Neuron (in vitro differentiated cells): ENCODE measurements at regions not wholly inside any gene's neighbourhood (a gene's known extent, or its start where the extent isn't known, plus 50 kb on each side); places are given as distances from the start of the nearest gene placed in this dataset.

Experiments used
- H2AFZ ChIP-seq: one replicate; pipeline ENCODE4 v1.6.1; 2013; ENCODE audit warnings: low read depth, mild to moderate bottlenecking, inconsistent platforms, low read length, moderate library complexity
- H3K27me3 ChIP-seq: one replicate; pipeline ENCODE4 v1.6.1; 2013; ENCODE audit warnings: low read length; ENCODE audit not compliant: insufficient read depth
- H3K36me3 ChIP-seq: one replicate; pipeline ENCODE4 v1.6.1; 2013; ENCODE audit warnings: low read length; ENCODE audit not compliant: insufficient read depth
- H3K4me1 ChIP-seq: one replicate; pipeline ENCODE4 v1.6.1; 2013; ENCODE audit warnings: low read length; ENCODE audit not compliant: insufficient read depth
- H3K4me3 ChIP-seq: 2 replicates; pipeline ENCODE4 v1.5.1; 2013; ENCODE audit warnings: mild to moderate bottlenecking, low read length, moderate library complexity
- H3K9me3 ChIP-seq: one replicate; pipeline ENCODE4 v1.6.1; 2013; ENCODE audit warnings: low read length

GRCh38 chr1:231091831-231092301 lies 51.8 kb upstream of the FAM89A start:
- Histone ChIP-seq H3K4me3 (no peak overlapping the region), H2AFZ (no peak overlapping the region), H3K27me3 (no peaks in the 10 kb centered on the region), H3K36me3 (no peaks in the 10 kb centered on the region), H3K4me1 (peaks cover 29% of the 10 kb centered on the region), H3K9me3 (no peaks in the 10 kb centered on the region)

- Histone ChIP-seq H3K27me3 (no peaks in the 10 kb centered on the region), H3K4me3 (no peak overlapping the region), H3K4me1 (peaks cover 29% of the 10 kb centered on the region), H2AFZ (no peak overlapping the region), H3K36me3 (no peaks in the 10 kb centered on the region), H3K9me3 (no peaks in the 10 kb centered on the region)
Measured at GRCh38 chr1:231091415-231091814, 51.4 kb upstream of the FAM89A start.
